Astrocyte (in vitro differentiated cells and primary cell): ENCODE measurements at regions not wholly inside any gene's neighbourhood (a gene's known extent, or its start where the extent isn't known, plus 50 kb on each side); places are given as distances from the start of the nearest gene placed in this dataset.

ENCODE experiments used
- EZH2 ChIP-seq: IDR thresholded peaks from 2 replicates; pipeline ENCODE4 v1.6.1; 2012; ENCODE audit warnings: mild to moderate bottlenecking, low read length, inconsistent platforms; ENCODE audit not compliant: insufficient read depth
- TF ChIP-seq, protein P1 (sequence below): IDR thresholded peaks from 2 replicates; pipeline ENCODE4 v1.5.1; 2011; ENCODE audit warnings: low read depth, mild to moderate bottlenecking, inconsistent platforms, low read length, moderate library complexity; ENCODE audit not compliant: insufficient read depth

DNA sequence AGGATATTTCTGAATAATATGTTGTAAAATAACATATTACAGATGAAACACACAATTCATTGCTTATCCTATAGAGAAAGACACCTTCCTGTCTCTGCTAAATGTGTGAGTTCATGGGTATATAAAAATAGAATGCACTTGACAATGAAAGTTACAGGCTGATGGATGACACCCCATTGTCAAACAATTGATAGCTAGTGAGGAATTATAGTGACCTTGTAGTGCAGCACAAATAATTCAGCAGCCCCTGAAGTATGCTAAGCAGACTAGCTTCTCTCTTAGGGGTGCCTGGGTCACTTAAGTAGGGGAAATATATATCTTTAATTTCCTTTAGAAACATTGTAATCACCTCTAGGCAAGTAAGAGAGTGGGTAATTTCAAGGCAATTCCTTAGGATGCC is 826.2 kb downstream of the CDH8 start:
- TF ChIP-seq, protein P1, sequence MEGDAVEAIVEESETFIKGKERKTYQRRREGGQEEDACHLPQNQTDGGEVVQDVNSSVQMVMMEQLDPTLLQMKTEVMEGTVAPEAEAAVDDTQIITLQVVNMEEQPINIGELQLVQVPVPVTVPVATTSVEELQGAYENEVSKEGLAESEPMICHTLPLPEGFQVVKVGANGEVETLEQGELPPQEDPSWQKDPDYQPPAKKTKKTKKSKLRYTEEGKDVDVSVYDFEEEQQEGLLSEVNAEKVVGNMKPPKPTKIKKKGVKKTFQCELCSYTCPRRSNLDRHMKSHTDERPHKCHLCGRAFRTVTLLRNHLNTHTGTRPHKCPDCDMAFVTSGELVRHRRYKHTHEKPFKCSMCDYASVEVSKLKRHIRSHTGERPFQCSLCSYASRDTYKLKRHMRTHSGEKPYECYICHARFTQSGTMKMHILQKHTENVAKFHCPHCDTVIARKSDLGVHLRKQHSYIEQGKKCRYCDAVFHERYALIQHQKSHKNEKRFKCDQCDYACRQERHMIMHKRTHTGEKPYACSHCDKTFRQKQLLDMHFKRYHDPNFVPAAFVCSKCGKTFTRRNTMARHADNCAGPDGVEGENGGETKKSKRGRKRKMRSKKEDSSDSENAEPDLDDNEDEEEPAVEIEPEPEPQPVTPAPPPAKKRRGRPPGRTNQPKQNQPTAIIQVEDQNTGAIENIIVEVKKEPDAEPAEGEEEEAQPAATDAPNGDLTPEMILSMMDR = no peak
- no peak for TF ChIP-seq EZH2
